Right lobe of liver (tissue), 6 donors: ENCODE measurements at regions not wholly inside any gene's neighbourhood (a gene's known extent, or its start where the extent isn't known, plus 50 kb on each side); places are given as distances from the start of the nearest gene placed in this dataset.

Experiments used
- ATAC-seq, 4 donors: fragments of 200-7000 bp; cut with Tn5 transposase; one replicate each; pipeline ENCODE4 v1.9.1; 2020; ENCODE audit warnings: mild to moderate bottlenecking in 4 of 4, moderate library complexity in 4 of 4
- DNase-seq, 3 donors: peaks; one replicate each; pipeline ENCODE4 v3.0.0-alpha.2; 2020
- H3K27ac ChIP-seq, 3 donors: fragments of 200-600 bp; one replicate each; pipeline ENCODE4 v1.8.0; 2022
- H3K27me3 ChIP-seq, 2 donors: fragments of 200-600 bp; one replicate each; pipeline ENCODE4 v1.8.0; 2022
- H3K36me3 ChIP-seq, 4 donors: fragments of 200-600 bp; sonication (generic) in 1 of 4; one replicate each; pipeline versions ENCODE4 v1.5.1 to v1.8.0; 2017 to 2022; ENCODE audit warnings: control low read depth in 1 of 4
- H3K4me1 ChIP-seq, 4 donors: fragments of 200-600 bp; sonication (generic) in 1 of 4; one replicate each; pipeline versions ENCODE4 v1.5.1 to v1.8.0; 2017 to 2022; ENCODE audit warnings: control low read depth in 1 of 4
- H3K4me3 ChIP-seq, 3 donors: fragments of 200-600 bp; one replicate each; pipeline ENCODE4 v1.8.0; 2022
- H3K9me3 ChIP-seq, 4 donors: fragments of 200-600 bp; sonication (generic) in 1 of 4; one replicate each; pipeline versions ENCODE4 v1.5.1 to v1.8.0; 2017 to 2022; ENCODE audit warnings: control low read depth in 1 of 4
- CTCF ChIP-seq, 4 donors: fragments of 200-600 bp in 3 of 4; fragments of 450-650 bp in 1 of 4; IDR thresholded peaks; one replicate each; pipeline versions ENCODE4 v1.5.1 to v1.8.0; 2016 to 2022; ENCODE audit warnings: antibody characterized with exemption in 4 of 4, mild to moderate bottlenecking in 2 of 4
- POLR2A ChIP-seq: fragments of 450-650 bp; IDR thresholded peaks from one replicate; pipeline ENCODE4 v1.6.1; 2017; ENCODE audit warnings: antibody characterized with exemption, mild to moderate bottlenecking
- WGBS: methylation state at CpG from one replicate; pipeline ENCODE4 v1.1.6; 2018; ENCODE audit warnings: low coverage, low lambda C conversion rate; ENCODE audit not compliant: insufficient coverage; ENCODE audit errors: missing lambda C conversion rate; 5-methylcytosine and 5-hydroxymethylcytosine counted together
- intact Hi-C, 2 donors: fragments of 100-400 bp; cut with DNase I; formaldehyde crosslinking; loops; one replicate each; pipeline versions ENCODE4 v1.11.2 to v1.14.1; 2022
- donor health status: DM: no; HTN: yes; CAD: no.
- donor health status: DM: no; HTN: no; CAD: no.
- donor health status: DM: no; HTN: no; CAD: no.
- donor health status: DM: no; HTN: yes; CAD: no.
- donor health status: DM: no; HTN: yes; CAD: no.

GRCh38 chr6:140475086-140475485 is 1100.6 kb upstream of the CITED2 start:
- WGBS: 90% methylated on average over 2 of the region's 2 CpGs
- no peaks in the 10 kb centered on the region for H3K4me1 ChIP-seq
- intact Hi-C loops: no loop called here
- no peak overlapping the region for H3K27ac ChIP-seq
- no peak for TF ChIP-seq CTCF (IDR thresholded peaks at IDR 0.05)
- TF ChIP-seq POLR2A: no peak
- ATAC-seq: no peak
- H3K36me3 ChIP-seq: no peaks in the 10 kb centered on the region
- DNase-seq: no peak
- no peak overlapping the region for H3K4me3 ChIP-seq
- no peaks in the 10 kb centered on the region for H3K9me3 ChIP-seq
- H3K27me3 ChIP-seq: no peaks in the 10 kb centered on the region

- H3K36me3 ChIP-seq: no peaks in the 10 kb centered on the region
- peak overlapping the region; percentile 21 to 92 (median 81) for H3K27ac ChIP-seq
- intact Hi-C loops: no loop called here
- H3K4me1 ChIP-seq: peaks cover 0 to 55% (median 15%) of the 10 kb centered on the region in 4 donors
- WGBS: 9% methylated on average over 3 of the region's 3 CpGs
- peak; percentile 46 to 73 (median 54) for ATAC-seq
- no peak for DNase-seq
- no peaks in the 10 kb centered on the region for H3K9me3 ChIP-seq
- TF ChIP-seq CTCF (IDR thresholded peaks at IDR 0.05): no peak
- TF ChIP-seq POLR2A: no peak
- no peak overlapping the region for H3K4me3 ChIP-seq
- H3K27me3 ChIP-seq: no peaks in the 10 kb centered on the region
These were observed 1090.3 kb upstream of the CITED2 start for GRCh38 chr6:140464720-140465119.

GRCh38 chr6:140463312-140463710 is 1088.9 kb upstream of the CITED2 start:
- intact Hi-C loops: no loop called here
- no peaks in the 10 kb centered on the region for H3K36me3 ChIP-seq
- H3K27me3 ChIP-seq: no peaks in the 10 kb centered on the region
- peaks cover 0 to 55% (median 15%) of the 10 kb centered on the region in 4 donors for H3K4me1 ChIP-seq
- TF ChIP-seq CTCF (IDR thresholded peaks at IDR 0.05) (no peak), POLR2A (no peak)
- no peak for DNase-seq
- no peaks in the 10 kb centered on the region for H3K9me3 ChIP-seq
- peak in 3 of 4 donors; percentile 5 to 21 (median 16) for ATAC-seq
- H3K27ac ChIP-seq: peak overlapping the region; percentile 81 to 92 (median 81)
- H3K4me3 ChIP-seq: no peak overlapping the region
- WGBS: 35% methylated on average over 2 of the region's 2 CpGs

- peak; percentile 69 to 76 (median 70) for ATAC-seq
- 3% methylated on average over 3 of the region's 3 CpGs for WGBS
These were observed 1088.2 kb upstream of the CITED2 start for GRCh38 chr6:140462453-140463311.

More at GRCh38 chr6:140462453-140463311, 1088.2 kb upstream of the CITED2 start:
- no peak for DNase-seq
- H3K27ac ChIP-seq: peak overlapping the region; percentile 81 to 92 (median 81)
- no peaks in the 10 kb centered on the region for H3K27me3 ChIP-seq
- peaks cover 0 to 55% (median 15%) of the 10 kb centered on the region in 4 donors for H3K4me1 ChIP-seq
- no peaks in the 10 kb centered on the region for H3K36me3 ChIP-seq
- intact Hi-C loops: no loop called here
- peak overlapping the region in 1 of 3 donors; percentile 0 for H3K4me3 ChIP-seq
- TF ChIP-seq CTCF (IDR thresholded peaks at IDR 0.05): no peak
- TF ChIP-seq POLR2A: no peak
- no peaks in the 10 kb centered on the region for H3K9me3 ChIP-seq
